K562 (cell line): ENCODE measurements at regions not wholly inside any gene's neighbourhood (a gene's known extent, or its start where the extent isn't known, plus 50 kb on each side); places are given as distances from the start of the nearest gene placed in this dataset.

ENCODE experiments used
- EGR1 ChIP-seq: fragments of 450-650 bp; conservative IDR thresholded peaks from 2 replicates; pipeline ENCODE4 v1.6.1; 2017; ENCODE audit warnings: mild to moderate bottlenecking
- KLF13 ChIP-seq: fragments of 450-650 bp; IDR thresholded peaks from 2 replicates; pipeline ENCODE4 v1.6.1; 2016; ENCODE audit warnings: missing genetic modification characterization, low read depth, mild to moderate bottlenecking, missing compliant biosample characterization, moderate library complexity, borderline replicate concordance
- KLF6 ChIP-seq: fragments of 250-450 bp; sonication (Bioruptor Pico); IDR thresholded peaks from 2 replicates; pipeline ENCODE4 v1.4.0; 2020; ENCODE audit warnings: mild to moderate bottlenecking, moderate library complexity, borderline replicate concordance
- MGA ChIP-seq: fragments of 450-650 bp; IDR thresholded peaks from 2 replicates; pipeline ENCODE4 v1.6.1; 2016; ENCODE audit warnings: mild to moderate bottlenecking, moderate library complexity
- NFIX ChIP-seq: fragments of 250-450 bp; sonication (Bioruptor Pico); IDR thresholded peaks from 2 replicates; pipeline ENCODE4 v1.4.0; 2020; ENCODE audit warnings: low read depth, mild to moderate bottlenecking, moderate library complexity
- NR4A1 ChIP-seq, 2 experiments: fragments of 250-450 bp in 1 of 2; fragments of 450-650 bp in 1 of 2; sonication (Bioruptor Pico) in 1 of 2; IDR thresholded peaks; 2 replicates each; pipeline versions ENCODE4 v1.4.0 to v1.6.1; 2016 to 2020; ENCODE audit warnings: mild to moderate bottlenecking in 2 of 2, missing compliant biosample characterization in 1 of 2, missing genetic modification characterization in 1 of 2, moderate library complexity in 1 of 2
- TAF9B ChIP-seq: fragments of 450-650 bp; IDR thresholded peaks from 2 replicates; pipeline ENCODE4 v1.6.1; 2018; ENCODE audit warnings: mild to moderate bottlenecking; ENCODE audit not compliant: partially characterized antibody
- ZNF444 ChIP-seq: fragments of 250-450 bp; sonication (Bioruptor Pico); IDR thresholded peaks from 2 replicates; pipeline ENCODE4 v1.4.0; 2020; ENCODE audit warnings: mild to moderate bottlenecking, moderate library complexity
- TF ChIP-seq, protein P1 (sequence below): sonication (generic); formaldehyde crosslinking; IDR thresholded peaks from 2 replicates; pipeline ENCODE4 v1.8.0; 2022; ENCODE audit warnings: mild to moderate bottlenecking, missing genetic modification reagents
- TF ChIP-seq, protein P2 (sequence below): sonication (generic); formaldehyde crosslinking; IDR thresholded peaks from 2 replicates; pipeline ENCODE4 v1.8.0; 2022; ENCODE audit warnings: mild to moderate bottlenecking, missing genetic modification reagents, borderline replicate concordance
- TF ChIP-seq, protein P3 (sequence below): sonication (generic); formaldehyde crosslinking; IDR thresholded peaks from 2 replicates; pipeline ENCODE4 v1.5.0; 2020; ENCODE audit warnings: missing genetic modification reagents

DNA sequence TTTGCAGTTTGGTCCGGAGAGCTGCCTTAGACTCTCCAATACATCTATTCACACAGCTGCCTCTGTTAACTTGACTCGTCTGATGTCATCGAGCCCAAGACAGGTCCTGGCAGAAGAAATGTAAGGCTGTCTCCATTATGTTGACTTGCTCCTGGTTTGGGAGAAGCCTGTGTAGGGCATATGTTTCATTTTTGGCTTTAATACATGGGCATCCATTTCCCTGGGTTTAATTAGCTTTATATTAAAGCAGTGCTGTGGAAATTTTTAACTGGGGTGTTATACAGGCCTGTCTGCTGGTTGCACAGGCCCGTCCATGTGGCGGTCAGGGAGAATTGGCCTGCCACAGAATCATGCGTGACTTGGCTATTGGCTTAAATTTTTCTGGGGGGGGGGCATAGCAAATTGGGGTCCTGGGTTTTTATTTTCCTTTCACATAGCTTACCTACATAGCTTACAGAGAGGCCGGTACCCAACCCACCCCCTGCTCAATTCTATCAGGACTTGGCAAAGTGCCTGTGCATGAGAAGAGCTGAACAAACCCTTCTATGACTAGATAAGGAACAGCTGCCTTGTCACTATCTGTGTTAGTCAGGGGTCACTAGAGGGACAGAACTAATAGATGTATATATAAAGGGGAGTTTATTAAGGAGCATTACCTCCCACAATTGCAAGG lies 123.5 kb upstream of the WDR1 start (continued):
- TF ChIP-seq MGA (peak; percentile 85), NFIX (CRISPR knock-in tag) (peak; percentile 19; the same call in 1 of the 2 replicates), KLF13 (tag) (no peak), KLF6 (no peak), TAF9B (peak; percentile 46), NR4A1 (CRISPR knock-in tag; IDR thresholded peaks at IDR 0.05) (no peak), NR4A1 (tag; IDR thresholded peaks at IDR 0.05) (peak; percentile 91), ZNF444 (no peak), EGR1 (no peak)
- TF ChIP-seq, protein P1, sequence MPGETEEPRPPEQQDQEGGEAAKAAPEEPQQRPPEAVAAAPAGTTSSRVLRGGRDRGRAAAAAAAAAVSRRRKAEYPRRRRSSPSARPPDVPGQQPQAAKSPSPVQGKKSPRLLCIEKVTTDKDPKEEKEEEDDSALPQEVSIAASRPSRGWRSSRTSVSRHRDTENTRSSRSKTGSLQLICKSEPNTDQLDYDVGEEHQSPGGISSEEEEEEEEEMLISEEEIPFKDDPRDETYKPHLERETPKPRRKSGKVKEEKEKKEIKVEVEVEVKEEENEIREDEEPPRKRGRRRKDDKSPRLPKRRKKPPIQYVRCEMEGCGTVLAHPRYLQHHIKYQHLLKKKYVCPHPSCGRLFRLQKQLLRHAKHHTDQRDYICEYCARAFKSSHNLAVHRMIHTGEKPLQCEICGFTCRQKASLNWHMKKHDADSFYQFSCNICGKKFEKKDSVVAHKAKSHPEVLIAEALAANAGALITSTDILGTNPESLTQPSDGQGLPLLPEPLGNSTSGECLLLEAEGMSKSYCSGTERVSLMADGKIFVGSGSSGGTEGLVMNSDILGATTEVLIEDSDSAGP (CRISPR knock-in tag) = no peak
- TF ChIP-seq, protein P2, sequence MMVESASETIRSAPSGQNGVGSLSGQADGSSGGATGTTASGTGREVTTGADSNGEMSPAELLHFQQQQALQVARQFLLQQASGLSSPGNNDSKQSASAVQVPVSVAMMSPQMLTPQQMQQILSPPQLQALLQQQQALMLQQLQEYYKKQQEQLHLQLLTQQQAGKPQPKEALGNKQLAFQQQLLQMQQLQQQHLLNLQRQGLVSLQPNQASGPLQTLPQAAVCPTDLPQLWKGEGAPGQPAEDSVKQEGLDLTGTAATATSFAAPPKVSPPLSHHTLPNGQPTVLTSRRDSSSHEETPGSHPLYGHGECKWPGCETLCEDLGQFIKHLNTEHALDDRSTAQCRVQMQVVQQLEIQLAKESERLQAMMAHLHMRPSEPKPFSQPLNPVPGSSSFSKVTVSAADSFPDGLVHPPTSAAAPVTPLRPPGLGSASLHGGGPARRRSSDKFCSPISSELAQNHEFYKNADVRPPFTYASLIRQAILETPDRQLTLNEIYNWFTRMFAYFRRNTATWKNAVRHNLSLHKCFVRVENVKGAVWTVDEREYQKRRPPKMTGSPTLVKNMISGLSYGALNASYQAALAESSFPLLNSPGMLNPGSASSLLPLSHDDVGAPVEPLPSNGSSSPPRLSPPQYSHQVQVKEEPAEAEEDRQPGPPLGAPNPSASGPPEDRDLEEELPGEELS (CRISPR knock-in tag) = no peak
- TF ChIP-seq, protein P3, sequence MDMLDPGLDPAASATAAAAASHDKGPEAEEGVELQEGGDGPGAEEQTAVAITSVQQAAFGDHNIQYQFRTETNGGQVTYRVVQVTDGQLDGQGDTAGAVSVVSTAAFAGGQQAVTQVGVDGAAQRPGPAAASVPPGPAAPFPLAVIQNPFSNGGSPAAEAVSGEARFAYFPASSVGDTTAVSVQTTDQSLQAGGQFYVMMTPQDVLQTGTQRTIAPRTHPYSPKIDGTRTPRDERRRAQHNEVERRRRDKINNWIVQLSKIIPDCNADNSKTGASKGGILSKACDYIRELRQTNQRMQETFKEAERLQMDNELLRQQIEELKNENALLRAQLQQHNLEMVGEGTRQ (CRISPR knock-in tag) = no peak
